GM12873 (cell line): ENCODE measurements at regions not wholly inside any gene's neighbourhood (a gene's known extent, or its start where the extent isn't known, plus 50 kb on each side); places are given as distances from the start of the nearest gene placed in this dataset.

ENCODE experiments used
- TF ChIP-seq, protein P1 (sequence below): IDR thresholded peaks from 2 replicates; pipeline ENCODE4 v1.5.1; 2012; ENCODE audit warnings: low read depth, mild to moderate bottlenecking, moderate library complexity, low read length, control low read depth; ENCODE audit not compliant: insufficient read depth; ENCODE audit errors: missing control alignments

DNA sequence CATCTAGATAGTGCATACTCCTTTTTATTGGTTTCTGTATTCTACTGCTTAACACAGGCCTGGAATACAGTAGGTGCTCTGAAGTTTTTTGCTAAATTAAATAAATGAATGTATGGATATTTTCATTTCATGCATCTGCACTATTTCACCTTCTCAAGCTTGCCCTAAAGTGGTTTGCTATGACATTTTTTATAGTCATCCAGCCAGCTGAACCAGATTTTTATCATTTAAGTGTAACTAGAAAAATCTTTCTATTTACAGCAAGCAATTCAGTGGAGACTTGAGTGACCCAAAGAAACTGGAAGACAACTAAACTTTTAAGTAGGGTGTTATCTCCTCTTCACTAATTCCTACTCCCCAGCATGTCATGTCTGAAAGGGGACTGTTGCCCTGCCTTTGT is 354.9 kb downstream of the OSR1 start:
- TF ChIP-seq, protein P1, sequence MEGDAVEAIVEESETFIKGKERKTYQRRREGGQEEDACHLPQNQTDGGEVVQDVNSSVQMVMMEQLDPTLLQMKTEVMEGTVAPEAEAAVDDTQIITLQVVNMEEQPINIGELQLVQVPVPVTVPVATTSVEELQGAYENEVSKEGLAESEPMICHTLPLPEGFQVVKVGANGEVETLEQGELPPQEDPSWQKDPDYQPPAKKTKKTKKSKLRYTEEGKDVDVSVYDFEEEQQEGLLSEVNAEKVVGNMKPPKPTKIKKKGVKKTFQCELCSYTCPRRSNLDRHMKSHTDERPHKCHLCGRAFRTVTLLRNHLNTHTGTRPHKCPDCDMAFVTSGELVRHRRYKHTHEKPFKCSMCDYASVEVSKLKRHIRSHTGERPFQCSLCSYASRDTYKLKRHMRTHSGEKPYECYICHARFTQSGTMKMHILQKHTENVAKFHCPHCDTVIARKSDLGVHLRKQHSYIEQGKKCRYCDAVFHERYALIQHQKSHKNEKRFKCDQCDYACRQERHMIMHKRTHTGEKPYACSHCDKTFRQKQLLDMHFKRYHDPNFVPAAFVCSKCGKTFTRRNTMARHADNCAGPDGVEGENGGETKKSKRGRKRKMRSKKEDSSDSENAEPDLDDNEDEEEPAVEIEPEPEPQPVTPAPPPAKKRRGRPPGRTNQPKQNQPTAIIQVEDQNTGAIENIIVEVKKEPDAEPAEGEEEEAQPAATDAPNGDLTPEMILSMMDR = no peak

DNA sequence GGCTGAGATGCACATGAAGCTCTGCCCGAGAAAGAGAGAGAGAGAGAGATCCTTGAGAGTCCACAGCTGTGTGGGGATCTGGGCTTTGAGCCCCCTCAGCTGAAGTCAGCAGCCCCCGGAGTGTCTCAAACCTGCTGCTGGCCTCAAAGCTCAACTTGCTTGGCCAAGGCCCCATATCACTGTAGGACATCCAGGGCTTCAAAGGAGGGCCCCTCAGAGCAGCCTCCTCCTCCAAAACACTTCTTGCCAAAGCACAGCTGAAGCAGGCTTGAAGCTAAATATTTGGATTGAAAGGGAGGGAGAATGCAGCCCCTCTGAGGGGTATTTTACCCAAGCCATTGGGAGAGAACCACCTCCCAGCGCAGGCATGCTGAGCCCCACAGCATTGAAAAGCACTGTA is 357.6 kb downstream of the OSR1 start:
- TF ChIP-seq, protein P1 = no peak

DNA sequence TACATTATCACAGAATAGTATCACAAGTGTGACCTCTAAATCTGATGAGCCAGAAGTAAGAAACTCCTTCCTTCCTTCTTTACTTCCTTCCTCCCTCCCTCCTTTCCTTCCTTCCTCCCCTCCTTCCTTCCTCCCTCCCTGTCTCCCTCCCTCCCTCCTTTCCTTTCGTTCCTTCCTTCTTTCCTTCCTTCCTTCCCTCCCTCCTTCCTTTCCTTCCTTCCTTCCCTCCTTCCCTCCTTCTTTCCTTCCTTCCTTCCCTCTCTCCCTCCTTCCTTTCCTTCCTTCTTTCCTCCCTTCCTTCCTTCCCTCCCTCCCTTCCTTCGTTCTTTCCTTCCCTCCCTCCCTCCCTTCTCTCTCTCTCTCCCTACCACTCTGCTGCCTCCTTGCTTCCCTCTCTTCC is 359.2 kb downstream of the OSR1 start:
- TF ChIP-seq, protein P1 = no peak

DNA sequence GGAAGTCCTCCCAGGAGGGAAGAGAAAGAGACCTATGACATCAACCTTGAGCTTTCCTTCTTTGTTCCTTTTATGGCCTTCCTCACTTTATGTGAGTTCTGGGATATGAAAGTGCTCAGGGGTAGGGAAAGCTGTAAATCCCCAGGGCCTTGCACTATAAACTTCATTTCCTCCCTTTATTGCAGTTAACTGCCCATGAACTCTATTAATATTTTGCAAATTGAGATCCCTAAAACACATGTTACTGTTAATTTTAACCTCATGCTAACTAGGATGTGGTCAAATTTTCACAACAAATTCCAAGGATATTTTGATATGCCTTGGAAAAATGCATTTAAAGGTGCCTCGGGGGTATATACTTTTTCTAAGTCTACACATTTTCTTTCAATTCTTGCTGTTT is 359.9 kb downstream of the OSR1 start:
- TF ChIP-seq, protein P1 = no peak

DNA sequence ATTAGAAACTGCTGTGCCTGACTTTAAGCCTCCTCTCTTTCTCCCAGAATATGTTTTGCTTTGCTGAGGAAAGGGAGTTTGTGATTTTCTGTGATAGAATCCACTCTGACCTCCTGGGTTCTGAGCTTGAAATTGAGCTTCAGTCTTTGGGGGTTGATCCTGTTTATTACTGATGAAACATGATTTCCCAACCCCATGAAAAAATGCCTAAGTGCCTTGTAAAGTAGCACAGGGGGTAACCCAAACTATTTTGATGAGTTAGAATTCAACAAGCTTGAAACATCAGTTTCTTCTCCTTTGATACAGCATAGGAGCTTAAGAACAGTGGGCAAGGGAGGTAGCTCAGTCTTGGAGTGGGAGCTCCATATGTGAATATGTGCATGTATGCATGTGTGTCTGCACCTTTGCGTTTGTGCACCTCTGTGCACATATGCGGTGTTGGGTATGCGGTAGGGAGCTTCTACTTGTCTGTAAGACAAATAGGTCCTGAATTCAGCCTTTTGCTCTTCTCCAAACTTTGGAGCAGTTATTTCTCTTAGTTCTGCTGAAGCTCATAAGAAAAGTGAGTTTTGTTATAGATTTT is 364.6 kb downstream of the OSR1 start:
- TF ChIP-seq, protein P1 = no peak

DNA sequence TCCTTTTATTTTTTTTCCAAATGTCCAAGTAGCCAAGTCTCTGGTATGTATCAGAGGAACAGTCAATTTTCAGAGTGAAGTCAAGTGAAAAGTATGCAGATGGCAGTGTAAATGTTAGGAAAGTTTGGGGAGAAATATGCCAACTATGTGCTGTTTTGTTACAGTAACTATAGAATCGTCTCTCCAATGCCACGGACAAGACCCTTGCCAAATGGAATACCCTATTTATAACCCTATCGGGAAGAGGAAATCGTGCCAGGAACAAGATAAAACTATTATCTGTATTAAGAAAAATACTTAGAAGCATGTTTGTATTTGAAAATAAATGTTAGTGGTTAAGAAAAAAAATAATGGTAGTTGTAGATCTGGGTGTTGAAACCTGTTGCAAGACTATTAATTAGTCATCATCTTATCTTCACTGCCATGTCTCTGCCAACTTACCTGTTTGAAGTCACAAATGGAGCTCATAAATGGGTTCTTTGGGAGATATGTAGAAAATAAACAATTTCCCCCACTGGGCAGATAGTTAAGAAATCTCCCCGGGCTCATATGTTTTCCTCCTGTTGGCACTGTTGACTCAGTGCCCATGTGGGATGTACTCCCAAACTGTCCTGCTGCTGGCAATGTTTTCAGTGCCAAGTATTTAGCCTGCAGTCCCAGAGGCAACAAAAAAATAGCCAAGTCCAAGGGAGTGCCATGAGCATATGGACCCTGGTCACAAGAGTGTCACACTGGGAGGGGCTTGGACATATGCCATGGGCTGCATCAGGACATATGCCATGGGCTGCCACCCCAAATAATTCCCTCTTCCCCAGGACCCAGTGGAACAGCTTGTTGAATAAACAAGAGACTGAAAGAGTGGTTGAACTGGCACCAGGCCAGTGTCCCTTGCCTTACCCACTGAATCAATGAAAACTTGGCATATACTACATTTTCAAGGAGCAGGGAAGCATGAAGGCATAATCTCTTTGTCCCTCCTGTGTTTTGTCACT is 366.9 kb downstream of the OSR1 start:
- TF ChIP-seq, protein P1 = no peak

DNA sequence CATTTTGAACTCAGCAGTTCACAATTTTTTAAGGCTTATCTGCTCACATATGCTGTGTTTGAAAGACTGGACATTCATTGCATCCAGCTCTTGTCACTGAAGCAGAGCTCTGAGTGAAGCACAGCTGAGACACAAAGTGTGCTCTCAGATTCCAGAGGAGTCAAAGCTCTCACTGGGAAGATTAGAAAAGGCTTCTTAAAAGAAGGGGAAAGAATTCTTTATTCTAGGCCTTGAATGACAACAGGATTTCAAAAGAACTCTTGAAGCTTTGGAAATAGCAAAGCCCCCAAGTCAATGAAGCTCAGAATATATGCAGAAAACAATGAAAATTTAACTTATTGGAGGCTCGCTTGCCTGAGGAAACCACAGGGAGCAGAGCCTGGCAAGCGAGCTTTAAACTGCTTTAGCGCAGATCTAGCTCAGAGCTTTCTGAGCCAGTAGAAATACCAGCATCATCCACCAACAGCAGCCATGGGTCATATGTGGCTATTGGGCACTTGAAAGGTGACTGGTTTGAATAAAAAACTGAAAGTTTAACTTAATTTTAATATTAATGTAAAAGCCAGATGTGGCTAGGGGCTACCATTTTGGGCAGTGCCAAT is 369.7 kb downstream of the OSR1 start:
- TF ChIP-seq, protein P1 = no peak
